ENCODE measurements at regions not wholly inside any gene's neighbourhood (a gene's known extent, or its start where the extent isn't known, plus 50 kb on each side); places are given as distances from the start of the nearest gene placed in this dataset.
A peak's percentile ranks its signal among the peaks of the same experiment; 100 is the strongest.
"Not testable (repeated sequence)": the region's sequence is repeated elsewhere in the genome, so short reads cannot be mapped to it uniquely, and the experiment has no call there.

GRCh38 chr10:9138829-9139228 is 1084.3 kb downstream of the GATA3 start:
- DNase-seq (ENCODE audit: low read depth), result not testable (repeated sequence)

GRCh38 chr10:9140373-9140772 is 1085.9 kb downstream of the GATA3 start:
- no peak for DNase-seq (ENCODE audit: low read depth)

- DNase-seq (ENCODE audit: low read depth), result no peak
Observed at GRCh38 chr10:9147475-9147874, 1093.0 kb downstream of the GATA3 start.

- no peak for DNase-seq (ENCODE audit: low read depth)
Observed at GRCh38 chr10:9149134-9149533, 1094.6 kb downstream of the GATA3 start.

- not testable (repeated sequence) for DNase-seq (ENCODE audit: low read depth)
Observed at GRCh38 chr10:9153057-9153456, 1098.6 kb downstream of the GATA3 start.

GRCh38 chr10:9157656-9158055 is 1103.2 kb downstream of the GATA3 start:
- DNase-seq (ENCODE audit: low read depth), result no peak

- peak; percentile 12 for DNase-seq (ENCODE audit: low read depth)
Observed at GRCh38 chr10:9158675-9159074, 1104.2 kb downstream of the GATA3 start.

GRCh38 chr10:9160275-9160674 is 1105.8 kb downstream of the GATA3 start:
- no peak for DNase-seq (ENCODE audit: low read depth)

- no peak for DNase-seq (ENCODE audit: low read depth)
Observed at GRCh38 chr10:9163699-9164098, 1109.2 kb downstream of the GATA3 start.

GRCh38 chr10:9166770-9167169 is 1112.3 kb downstream of the GATA3 start:
- DNase-seq (ENCODE audit: low read depth), result no peak

GRCh38 chr10:9172276-9172675 is 1117.8 kb downstream of the GATA3 start:
- no peak for DNase-seq (ENCODE audit: low read depth)

- DNase-seq (ENCODE audit: low read depth), result no peak
Observed at GRCh38 chr10:9175200-9175599, 1120.7 kb downstream of the GATA3 start.

GRCh38 chr10:9183197-9183880 is 1128.9 kb downstream of the GATA3 start:
- DNase-seq (ENCODE audit: low read depth), result not testable (repeated sequence)

GRCh38 chr10:9188022-9188810 is 1133.7 kb downstream of the GATA3 start:
- DNase-seq (ENCODE audit: low read depth), result peak; percentile 87

GRCh38 chr10:9189448-9189847 is 1135.0 kb downstream of the GATA3 start:
- no peak for DNase-seq (ENCODE audit: low read depth)

- DNase-seq (ENCODE audit: low read depth), result no peak
Observed at GRCh38 chr10:9193120-9193519, 1138.6 kb downstream of the GATA3 start.

- DNase-seq (ENCODE audit: low read depth), result no peak
Observed at GRCh38 chr10:9195385-9195784, 1140.9 kb downstream of the GATA3 start.

- peak; percentile 86 for DNase-seq (ENCODE audit: low read depth)
Observed at GRCh38 chr10:9198611-9199010, 1144.1 kb downstream of the GATA3 start.

GRCh38 chr10:9205558-9205957 is 1151.1 kb downstream of the GATA3 start:
- DNase-seq (ENCODE audit: low read depth), result no peak

- DNase-seq (ENCODE audit: low read depth), result peak; percentile 68
Observed at GRCh38 chr10:9209105-9209798, 1154.8 kb downstream of the GATA3 start.

GRCh38 chr10:9211228-9211627 is 1156.7 kb downstream of the GATA3 start:
- DNase-seq (ENCODE audit: low read depth), result peak; percentile 22

GRCh38 chr10:9214618-9215017 is 1160.1 kb downstream of the GATA3 start:
- DNase-seq (ENCODE audit: low read depth), result no peak

- DNase-seq (ENCODE audit: low read depth), result no peak
Observed at GRCh38 chr10:9215121-9215520, 1160.6 kb downstream of the GATA3 start.
